Uterus (tissue), 2 donors: ENCODE measurements at regions not wholly inside any gene's neighbourhood (a gene's known extent, or its start where the extent isn't known, plus 50 kb on each side); places are given as distances from the start of the nearest gene placed in this dataset.

ENCODE experiments used
- POLR2A ChIP-seq, 2 donors: fragments of 450-650 bp; IDR thresholded peaks; one replicate each; pipeline ENCODE4 v1.6.1; 2016; ENCODE audit warnings: antibody characterized with exemption in 2 of 2, mild to moderate bottlenecking in 1 of 2, moderate library complexity in 1 of 2
- TF ChIP-seq, protein P1 (sequence below), 4 experiments: fragments of 200-600 bp in 2 of 4; fragments of 450-650 bp in 2 of 4; sonication (generic) in 2 of 4; IDR thresholded peaks; one replicate each; pipeline ENCODE4 v1.5.1; 2016 to 2019; ENCODE audit warnings: antibody characterized with exemption in 4 of 4, mild to moderate bottlenecking in 2 of 4, moderate library complexity in 1 of 4

DNA sequence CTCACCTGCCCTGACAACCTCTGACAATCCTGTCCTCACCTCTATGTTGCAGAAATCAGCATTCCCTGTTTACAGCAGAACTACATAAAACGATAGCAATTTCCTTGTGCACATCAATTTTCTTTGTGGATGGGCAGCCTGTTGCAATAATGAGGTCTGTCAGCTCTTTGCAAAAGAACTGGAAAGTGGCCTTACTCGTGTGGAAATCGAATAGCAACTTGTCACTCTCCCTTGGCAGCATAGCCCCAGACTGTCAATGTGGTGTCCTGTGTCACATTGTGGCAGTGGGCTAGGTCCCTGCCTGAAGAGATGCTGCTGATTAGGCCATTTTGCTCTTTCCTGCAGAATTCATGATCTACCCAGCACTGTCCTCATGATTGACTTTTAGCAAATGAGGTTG is 531.9 kb downstream of the CCDC85A start:
- TF ChIP-seq, protein P1, sequence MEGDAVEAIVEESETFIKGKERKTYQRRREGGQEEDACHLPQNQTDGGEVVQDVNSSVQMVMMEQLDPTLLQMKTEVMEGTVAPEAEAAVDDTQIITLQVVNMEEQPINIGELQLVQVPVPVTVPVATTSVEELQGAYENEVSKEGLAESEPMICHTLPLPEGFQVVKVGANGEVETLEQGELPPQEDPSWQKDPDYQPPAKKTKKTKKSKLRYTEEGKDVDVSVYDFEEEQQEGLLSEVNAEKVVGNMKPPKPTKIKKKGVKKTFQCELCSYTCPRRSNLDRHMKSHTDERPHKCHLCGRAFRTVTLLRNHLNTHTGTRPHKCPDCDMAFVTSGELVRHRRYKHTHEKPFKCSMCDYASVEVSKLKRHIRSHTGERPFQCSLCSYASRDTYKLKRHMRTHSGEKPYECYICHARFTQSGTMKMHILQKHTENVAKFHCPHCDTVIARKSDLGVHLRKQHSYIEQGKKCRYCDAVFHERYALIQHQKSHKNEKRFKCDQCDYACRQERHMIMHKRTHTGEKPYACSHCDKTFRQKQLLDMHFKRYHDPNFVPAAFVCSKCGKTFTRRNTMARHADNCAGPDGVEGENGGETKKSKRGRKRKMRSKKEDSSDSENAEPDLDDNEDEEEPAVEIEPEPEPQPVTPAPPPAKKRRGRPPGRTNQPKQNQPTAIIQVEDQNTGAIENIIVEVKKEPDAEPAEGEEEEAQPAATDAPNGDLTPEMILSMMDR (IDR thresholded peaks at IDR 0.05), result no peak
- TF ChIP-seq POLR2A (IDR thresholded peaks at IDR 0.05), result no peak
